Fibroblast of peridontal ligament (primary cell): ENCODE measurements at regions not wholly inside any gene's neighbourhood (a gene's known extent, or its start where the extent isn't known, plus 50 kb on each side); places are given as distances from the start of the nearest gene placed in this dataset.
"Not testable (repeated sequence)": the region's sequence is repeated elsewhere in the genome, so short reads cannot be mapped to it uniquely, and the experiment has no call there.

Experiments used
- DNase-seq: peaks from one replicate; pipeline ENCODE4 v3.0.0-alpha.2; 2010; ENCODE audit errors: extremely low read depth

DNA sequence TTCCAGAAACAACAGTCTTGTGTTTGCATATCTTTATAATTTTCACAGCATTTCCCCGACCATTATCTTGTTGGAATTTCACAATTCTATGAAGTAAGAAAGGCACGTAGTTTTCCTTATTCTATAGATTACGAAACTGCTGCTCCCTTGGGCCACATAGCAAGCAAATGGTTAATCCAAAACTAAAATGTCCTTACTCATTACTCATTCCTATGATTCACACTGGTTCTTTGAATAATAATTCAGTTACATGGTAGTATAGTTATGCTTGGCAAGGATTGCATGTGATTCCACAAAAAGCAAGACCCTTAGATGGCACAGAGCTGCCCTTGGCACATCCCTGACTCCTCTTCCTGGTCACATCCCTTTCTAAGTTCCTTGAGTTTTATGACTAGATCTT lies 51.2 kb downstream of the OR13H1 start:
- DNase-seq, result no peak

DNA sequence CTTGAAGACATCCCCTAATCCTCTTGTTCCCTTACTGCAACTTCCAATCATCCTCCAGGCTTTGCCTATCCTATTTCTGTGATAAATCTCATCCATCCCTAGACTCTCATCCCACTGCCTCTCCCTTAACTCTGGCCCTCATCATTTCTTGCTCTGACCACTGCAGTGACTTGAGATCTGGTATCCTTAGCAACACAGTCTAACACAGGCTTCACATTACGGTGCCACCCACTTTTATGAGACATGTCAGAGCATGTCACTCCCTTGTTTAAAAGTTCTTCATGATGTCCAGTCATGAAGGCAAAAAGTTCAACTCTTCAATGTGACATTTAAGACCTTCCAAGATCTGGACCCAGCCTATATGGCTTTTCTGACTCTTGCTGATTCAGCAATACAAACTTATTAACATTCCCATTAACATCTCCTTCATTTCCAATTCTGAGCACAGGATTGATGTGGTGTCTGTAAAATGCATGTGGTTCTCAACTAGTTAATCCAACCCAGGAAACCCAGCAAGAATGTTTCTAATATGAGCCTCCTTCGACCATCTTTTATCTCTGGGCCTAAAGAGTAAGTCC lies 64.0 kb downstream of the OR13H1 start:
- no peak for DNase-seq

DNA sequence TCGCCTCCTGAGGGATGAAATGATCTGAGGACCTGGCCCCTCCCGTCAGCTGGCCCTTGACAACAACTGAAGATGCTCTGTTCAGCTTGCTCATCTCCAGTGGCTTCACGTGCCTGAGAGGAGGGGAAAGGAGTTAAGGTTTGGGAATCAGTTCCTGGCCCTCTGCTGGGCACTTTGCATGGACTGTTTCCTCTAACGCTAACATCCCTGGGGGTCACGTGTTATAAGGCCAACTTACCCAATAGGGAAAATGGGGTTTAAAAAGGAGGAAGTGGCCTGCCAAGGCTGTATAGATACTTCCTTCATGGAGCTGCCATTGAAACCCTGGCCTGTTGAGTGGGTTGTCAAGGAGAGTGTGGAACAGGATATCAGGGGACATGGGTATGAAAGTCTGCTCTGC lies 65.6 kb downstream of the OR13H1 start:
- no peak for DNase-seq

DNA sequence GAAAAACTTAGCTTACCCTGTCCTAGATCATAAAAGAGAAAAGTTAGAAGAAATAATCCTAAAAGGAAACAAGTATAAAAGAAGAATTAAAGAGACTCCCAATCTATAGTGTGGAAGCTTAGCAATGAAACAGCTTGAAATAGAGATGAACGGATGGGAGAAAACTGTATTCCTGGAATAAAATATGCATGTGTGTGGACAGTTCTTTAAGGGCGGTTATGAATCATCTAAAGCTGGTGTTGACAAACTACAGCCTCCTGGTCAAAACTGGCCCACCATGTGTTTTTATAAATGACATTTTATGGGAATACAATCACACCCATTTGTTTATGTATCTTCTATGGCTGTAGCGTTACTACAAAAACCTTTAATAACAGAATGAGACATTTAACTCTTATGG lies 69.4 kb downstream of the OR13H1 start:
- no peak for DNase-seq

DNA sequence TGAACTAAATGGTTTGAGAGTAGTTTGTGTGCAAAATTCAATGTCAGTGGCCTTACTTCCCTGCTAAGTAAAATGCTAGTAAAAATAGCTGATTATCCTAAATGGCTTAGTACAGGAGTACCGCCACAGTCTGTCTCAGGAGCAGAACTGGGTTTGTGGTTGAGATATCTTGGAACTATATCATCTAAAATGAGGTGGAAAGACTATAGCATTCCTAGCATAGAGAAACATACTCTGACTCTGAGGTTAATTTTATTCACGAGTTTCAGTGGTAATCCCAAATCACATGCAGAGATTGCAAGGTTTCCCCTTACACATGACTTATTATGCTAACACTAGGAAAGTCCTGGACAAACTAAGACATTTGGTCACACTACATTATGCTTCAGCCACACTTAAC lies 70.4 kb downstream of the OR13H1 start:
- DNase-seq, result no peak

DNA sequence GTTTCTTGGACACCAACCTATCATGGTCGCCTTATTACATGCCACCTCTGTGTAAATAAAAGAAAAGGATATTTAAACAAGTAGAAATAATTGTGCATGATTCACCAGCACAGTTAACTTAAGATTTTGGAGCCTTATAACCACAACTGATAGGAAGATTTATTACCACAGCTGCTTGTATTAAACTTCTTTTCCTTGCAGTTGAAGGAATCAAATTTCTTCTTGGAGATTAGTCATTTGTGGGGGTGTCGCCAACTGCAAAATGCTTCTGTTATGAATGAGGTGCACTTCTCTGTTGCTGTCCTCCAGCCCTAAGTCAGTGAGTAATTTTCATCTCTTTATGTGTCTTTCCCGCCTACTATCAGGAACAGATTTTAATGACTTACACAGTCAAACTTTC lies 73.3 kb downstream of the OR13H1 start:
- no peak for DNase-seq

DNA sequence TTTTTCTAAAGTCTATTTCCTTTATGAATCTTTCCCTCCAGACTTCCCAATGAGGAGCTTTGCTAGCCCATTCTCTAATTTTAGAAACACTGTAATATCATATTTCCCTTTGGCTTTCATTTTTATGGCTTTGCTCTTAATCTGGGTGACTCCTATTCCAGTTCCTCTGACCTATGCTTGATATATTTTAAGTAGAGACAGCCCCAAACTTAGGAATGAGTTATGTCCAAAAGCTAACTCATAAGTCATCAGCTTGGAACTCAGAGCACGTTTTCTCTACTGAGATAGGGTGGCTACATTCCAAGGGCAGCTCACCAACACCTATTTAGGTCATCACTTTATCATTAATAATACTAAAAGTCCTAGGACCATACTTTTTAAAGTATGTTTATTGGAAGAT lies 77.8 kb downstream of the OR13H1 start:
- DNase-seq, result no peak

DNA sequence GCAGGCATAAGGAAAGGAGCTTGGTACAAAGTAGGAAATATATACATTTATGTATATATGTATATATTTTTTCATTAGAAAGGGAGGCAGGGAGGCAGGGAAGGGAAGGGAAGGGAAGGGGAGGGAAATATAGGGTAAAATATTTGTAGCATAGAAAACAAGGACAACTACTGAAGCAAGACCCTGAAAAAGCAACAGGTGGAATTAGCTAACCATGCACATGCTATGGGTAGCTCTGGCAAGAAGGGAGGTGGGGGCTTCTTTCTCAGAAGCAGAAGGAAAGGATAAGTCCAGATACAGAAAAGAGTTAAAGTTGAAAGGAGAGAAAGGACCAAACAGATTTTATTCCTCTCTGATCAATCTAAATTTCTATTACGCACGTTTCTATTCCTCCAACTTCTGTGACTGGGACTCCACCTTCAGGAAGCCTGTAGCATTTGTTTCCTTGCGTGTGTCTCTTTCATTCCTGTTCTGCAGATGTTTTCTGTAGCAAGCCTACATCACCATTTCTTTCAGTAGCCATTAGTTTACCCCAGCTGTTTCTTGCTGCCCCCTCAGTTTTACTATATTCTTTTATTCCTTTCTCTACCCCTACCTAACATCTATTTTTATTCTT lies 82.9 kb downstream of the OR13H1 start:
- DNase-seq, result no peak

DNA sequence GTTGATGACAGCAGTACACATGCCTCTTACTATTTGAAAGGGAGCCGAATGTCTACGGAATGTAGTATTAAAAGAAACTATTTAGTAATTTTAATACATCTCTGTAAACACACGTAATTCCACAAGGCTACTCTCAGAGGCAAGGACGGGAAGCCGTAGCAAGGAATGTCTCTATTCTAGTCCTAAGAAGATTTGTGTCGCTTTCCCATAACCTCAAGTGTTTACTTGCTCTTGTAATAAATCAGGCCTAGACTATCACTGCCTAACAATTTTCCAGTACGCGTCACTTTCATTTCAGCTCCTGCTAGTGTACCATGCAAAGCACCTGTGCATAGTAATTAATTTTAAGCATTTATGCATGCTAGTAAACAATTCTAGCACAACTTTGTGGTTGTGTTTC lies 86.7 kb downstream of the OR13H1 start:
- no peak for DNase-seq

DNA sequence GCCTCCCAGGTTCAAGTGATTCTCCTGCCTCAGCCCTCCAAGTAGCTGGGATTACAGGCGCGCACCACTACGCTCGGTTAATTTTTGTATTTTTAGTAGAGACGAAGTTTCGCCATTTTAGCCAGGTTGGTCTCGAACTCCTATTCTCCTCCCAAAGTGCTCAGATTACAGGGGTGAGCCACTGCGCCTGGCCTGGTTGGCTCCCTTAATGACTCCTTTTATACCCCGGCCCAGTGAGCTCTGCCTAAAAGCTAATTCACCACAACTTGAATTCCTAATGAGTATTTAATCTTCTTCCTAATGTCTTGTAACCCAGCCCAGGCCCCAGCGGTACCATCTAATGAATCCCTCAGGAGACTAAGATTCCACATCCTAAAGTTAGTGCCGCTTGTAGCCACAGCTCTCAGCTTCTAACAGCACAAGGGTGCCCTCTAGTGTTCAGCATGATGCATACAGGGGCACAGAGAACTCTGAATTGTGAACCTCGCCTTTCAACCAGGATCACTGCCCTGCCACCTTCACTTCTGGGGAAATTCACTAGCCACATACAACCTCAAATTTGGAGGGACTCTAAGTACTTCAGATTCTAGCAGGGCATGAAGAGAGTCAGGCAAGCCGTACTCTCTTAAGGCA lies 89.5 kb downstream of the OR13H1 start:
- peak; percentile 9 for DNase-seq

DNA sequence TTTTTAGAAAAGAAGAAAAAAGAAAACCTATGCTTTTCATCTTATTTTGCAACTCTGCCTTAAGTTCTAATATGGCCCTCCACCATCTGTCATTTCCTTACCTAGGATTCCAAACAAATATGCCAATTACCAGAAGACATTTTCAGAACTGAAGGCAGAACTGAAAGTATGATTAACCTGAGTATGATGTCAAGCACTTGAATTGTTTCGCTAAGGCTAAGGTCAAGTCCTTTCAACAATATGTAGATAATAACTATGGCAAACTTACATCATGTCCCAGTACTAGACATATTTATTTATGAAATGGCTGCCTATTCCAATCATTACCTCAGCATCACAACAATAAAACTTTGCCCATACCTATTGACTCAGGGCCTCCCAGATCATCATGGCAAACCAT lies 91.0 kb downstream of the OR13H1 start:
- DNase-seq, result no peak

DNA sequence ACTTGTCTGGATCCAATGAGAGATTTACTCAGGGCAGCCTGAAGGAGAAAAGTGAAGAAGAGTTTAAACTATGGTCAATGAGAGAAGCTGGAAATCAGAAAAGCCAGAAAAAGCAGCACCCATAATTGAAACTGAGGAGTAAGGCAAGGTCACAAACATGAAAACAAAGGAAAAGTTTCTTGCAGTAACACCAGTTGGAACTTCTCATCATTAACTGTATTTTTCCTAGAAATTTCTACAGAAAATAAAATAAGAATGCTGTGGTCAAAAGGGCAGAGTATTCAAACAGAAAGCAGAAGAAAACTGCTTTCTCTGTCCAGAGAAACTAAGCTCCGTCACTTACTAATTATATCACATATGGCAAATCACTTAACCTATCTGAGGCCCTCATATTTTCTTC lies 102.2 kb downstream of the OR13H1 start:
- DNase-seq, result no peak

DNA sequence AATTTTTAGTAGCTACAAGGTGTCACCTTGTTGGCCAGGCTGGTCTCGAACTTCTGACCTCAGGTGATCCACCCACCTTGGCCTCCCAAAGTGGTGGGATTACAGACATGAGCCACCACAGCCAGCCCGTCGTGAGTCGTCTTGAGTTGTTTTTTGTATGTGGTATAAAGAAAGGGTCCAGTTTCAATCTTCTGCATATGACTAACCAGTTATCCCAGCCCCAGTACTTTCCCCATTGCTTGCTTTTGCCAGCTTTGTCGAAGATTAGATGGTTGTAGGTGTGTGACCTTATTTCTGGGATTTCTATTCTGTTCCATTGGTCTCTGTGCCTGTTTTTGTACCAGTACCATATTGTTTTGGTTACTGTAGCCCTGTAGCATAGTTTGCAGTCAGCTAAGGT lies 105.9 kb downstream of the OR13H1 start:
- no peak for DNase-seq

DNA sequence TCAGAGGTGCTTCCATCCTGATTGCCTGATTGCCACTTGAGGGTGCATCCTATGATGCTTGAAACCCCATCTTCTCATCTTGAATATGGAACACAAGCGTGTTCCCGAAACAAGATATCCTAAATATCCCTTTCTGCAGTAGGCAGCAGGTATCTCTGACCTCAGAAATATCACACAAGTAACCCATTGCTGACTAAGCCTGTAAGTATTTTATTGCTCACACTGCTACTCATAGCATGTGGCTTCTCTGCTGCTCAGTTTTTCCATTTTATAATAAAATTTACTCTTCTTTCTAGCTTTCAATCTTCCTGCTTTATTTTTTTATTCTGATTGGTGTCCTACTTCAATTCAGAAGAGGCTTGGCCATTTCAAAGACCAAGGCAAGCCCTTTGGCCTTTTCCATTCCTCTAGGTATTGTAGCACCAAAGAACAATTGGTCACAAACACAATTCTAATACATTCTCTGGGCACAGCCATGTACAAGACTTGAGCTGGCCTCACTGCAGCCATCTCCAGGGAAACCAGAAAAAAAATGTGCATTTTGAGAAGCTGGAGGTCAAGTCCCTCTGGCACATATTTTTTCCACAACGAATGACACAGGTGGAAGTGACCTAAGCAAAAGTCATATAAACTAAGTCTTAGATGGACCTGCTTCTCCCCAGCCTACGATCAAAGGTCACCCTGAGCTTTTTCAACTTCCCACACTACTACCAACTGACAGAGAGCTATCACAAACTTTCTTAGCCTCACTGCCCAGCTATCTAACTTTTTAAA lies 107.0 kb downstream of the OR13H1 start:
- no peak for DNase-seq

DNA sequence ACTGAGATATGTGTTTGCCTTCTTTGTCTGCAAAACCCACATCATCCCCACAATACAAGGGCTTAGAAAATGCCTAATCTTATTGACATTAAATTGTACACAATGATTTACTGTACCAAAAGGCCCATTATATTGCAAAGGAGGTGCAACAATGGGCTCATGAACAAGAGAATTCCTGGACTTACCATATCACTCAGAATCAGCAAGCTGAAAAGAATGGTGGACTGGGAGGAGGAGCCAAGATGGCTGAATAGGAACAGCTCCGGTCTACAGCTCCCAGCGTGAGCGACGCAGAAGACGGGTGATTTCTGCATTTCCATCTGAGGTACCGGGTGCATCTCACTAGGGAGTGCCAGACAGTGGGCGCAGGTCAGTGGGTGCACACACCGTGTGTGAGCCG lies 119.9 kb downstream of the OR13H1 start:
- DNase-seq, result not testable (repeated sequence)

DNA sequence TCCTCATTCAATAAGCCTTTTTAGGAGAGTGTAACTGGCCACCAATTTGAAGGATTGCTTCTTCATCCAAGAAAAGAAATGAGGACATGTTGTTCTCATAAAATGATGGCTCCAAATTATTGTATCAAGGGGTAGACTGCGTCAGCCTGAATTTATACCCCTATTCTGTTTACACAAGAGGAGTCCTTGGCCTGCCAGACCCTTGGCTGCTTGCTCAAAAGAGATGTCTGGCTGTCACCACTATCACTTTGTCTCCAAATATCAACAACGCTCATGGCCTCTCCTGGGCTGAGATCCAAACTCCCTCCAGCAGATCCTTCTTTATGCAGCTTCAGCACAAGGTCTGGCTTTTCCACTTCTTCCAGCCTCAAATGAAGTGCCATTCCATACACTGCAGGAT lies 127.9 kb downstream of the OR13H1 start:
- DNase-seq, result no peak

DNA sequence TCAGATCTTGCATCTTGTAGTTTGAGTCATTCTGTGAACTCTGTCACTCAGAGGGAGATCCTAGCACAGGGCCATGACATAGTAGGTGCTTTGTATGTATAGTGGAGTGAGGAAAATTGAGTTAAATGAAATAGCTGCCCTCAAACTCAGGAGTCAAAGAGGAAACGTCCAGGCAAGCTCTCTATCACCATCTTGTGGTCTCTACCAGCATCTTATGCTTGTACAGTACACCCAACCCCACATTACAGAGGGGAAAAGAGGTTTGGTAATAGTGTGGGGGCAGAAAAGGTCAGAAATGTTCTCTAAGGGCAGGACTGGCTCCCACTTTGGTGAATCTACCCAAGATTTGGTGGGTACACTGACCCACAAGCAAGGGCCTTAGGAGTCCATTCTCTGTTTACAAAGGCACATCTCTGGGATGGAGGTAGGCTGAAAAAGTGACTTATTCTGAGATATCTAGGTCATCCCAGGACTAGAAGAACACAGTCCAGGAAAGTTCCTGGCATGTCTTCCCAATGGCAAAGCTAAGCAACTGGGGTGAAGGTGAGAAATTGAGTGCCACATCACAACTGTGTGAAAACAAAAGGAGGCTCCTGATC lies 131.8 kb downstream of the OR13H1 start:
- DNase-seq, result no peak

DNA sequence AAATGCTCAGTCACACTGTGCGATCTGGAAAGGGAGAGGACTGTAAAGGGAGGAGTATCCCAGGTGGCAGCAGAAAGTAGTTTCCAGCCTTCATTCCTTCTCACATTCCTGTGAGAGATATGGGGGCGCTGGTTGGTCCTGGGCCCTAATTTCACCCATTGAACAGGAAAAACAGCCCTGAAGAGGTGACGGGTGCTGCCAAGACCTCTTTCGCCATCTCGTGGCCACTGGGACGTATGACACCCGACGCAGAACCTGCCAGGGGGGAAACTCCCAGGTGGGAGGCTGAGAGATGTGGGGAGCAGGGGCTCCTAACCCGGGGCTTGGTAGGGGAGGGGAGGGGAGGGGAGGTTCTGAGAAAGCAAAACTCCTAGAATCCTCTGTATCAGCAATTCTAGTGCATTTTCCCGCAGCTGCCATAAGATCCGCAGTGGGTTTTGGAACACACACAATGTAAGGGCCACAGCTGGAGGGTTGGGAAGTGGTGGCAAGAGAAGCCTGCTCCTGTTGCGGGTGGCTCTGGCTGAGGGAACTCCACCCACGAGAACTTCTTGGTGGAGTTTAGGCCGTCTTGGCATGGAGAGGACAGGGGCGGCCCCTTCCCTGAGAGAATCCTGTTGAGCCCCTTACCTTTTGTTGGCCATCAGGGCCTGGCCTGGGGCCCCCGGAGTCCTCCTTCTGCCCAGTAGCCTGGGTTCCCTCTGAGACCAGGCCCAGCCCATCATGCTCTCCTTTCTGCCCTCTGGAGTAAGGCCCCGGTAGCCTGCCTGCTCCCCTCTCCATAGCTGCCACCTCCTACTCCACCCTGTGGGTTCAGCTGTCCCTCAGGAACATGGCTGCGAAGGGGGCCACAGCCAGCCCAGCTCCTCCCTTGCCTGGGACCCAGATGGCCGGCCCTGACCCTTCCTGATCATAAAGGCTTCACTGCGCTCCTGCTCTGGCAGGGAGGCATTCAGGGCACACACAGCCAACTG lies 134.1 kb downstream of the OR13H1 start:
- DNase-seq, result no peak

DNA sequence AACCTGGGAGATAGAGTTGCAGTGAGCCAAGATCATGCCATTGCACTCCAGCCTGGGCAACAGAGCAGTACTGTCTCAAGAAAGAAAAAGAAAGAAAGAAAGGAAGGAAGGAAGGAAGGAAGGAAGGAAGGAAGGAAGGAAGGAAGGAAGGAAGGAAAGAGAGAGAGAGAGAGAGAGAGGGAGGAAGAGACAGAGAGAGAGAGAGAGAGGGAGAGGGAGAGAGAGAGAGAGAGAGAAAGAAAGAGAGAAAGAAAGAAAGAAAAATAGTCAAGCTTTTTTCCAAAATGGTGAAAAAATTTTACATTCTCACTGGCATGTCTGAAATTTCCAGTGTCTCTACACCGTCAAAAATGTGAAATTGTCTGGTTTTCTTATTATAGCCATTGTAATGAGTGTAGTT lies 138.9 kb downstream of the OR13H1 start:
- not testable (repeated sequence) for DNase-seq

DNA sequence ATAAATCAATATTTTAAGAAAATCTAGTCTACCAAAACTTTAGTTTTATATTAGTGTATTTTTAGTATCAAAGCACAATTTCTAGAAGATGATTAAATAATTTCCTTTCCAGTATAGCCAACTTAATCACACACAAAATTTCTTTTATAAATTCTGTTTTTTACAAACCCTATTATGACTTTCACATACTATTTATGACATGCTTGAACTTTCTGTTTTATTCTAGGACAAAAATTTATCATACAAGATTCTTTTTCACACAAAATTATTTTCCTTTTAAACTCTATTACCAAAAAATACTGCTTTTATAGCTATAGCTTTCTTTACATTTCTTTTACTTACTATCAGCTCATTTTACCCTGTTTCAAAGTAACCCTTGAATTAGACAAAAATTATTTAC lies 149.5 kb downstream of the OR13H1 start:
- DNase-seq, result no peak

DNA sequence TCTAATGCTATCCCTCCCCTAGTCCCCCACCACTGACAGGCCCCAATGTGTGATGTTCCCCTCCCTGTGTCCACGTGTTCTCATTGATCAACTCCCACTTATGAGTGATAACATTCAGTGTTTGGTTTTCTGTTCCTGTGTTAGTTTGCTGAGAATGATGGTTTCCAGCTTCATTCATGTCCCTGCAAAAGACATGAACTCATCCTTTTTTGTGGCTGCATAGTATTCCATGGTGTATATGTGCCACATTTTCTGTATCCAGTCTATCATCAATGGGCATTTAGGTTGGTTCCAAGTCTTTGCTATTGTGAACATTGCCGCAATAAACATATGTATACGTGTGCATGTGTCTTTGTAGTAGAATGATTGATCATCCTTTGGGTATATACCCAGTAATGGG lies 153.1 kb downstream of the OR13H1 start:
- not testable (repeated sequence) for DNase-seq
